MG63 (cell line): ENCODE measurements at regions not wholly inside any gene's neighbourhood (a gene's known extent, or its start where the extent isn't known, plus 50 kb on each side); places are given as distances from the start of the nearest gene placed in this dataset.

Experiments used
- DNase-seq: peaks from one replicate; pipeline ENCODE4 v3.0.0-alpha.2; 2020
- H3K27me3 ChIP-seq: fragments of 250-450 bp; sonication (Bioruptor Pico); 2 replicates; pipeline ENCODE4 v1.5.1; 2020; ENCODE audit warnings: mild to moderate bottlenecking, moderate library complexity
- H3K36me3 ChIP-seq: fragments of 250-450 bp; sonication (Bioruptor Pico); 2 replicates; pipeline ENCODE4 v1.5.1; 2020; ENCODE audit warnings: mild to moderate bottlenecking, moderate library complexity
- H3K4me3 ChIP-seq: fragments of 250-450 bp; sonication (Bioruptor Pico); 2 replicates; pipeline ENCODE4 v1.5.1; 2020; ENCODE audit warnings: mild to moderate bottlenecking, moderate library complexity
- H3K9me3 ChIP-seq: fragments of 250-450 bp; sonication (Bioruptor Pico); 2 replicates; pipeline ENCODE4 v1.5.1; 2020; ENCODE audit warnings: mild to moderate bottlenecking, moderate library complexity

GRCh38 chr13:106433066-106433465 lies 102.4 kb downstream of the EFNB2 start:
- no peak for DNase-seq
- H3K36me3 ChIP-seq = no peaks in the 10 kb centered on the region
- no peak overlapping the region for H3K4me3 ChIP-seq
- H3K27me3 ChIP-seq = no peaks in the 10 kb centered on the region
- H3K9me3 ChIP-seq = no peaks in the 10 kb centered on the region

- no peak for DNase-seq
- Histone ChIP-seq H3K4me3 (no peak overlapping the region), H3K36me3 (no peaks in the 10 kb centered on the region), H3K9me3 (no peaks in the 10 kb centered on the region), H3K27me3 (no peaks in the 10 kb centered on the region)
Measured at GRCh38 chr13:106432636-106433035, 102.8 kb downstream of the EFNB2 start.

- no peaks in the 10 kb centered on the region for H3K36me3 ChIP-seq
Measured at GRCh38 chr13:106426909-106427308, 108.6 kb downstream of the EFNB2 start.

GRCh38 chr13:106425661-106426060 lies 109.8 kb downstream of the EFNB2 start:
- H3K27me3 ChIP-seq = no peaks in the 10 kb centered on the region
- no peaks in the 10 kb centered on the region for H3K9me3 ChIP-seq
- DNase-seq = no peak
- no peak overlapping the region for H3K4me3 ChIP-seq
- H3K36me3 ChIP-seq = no peaks in the 10 kb centered on the region

More at GRCh38 chr13:106426909-106427308, 108.6 kb downstream of the EFNB2 start:
- H3K27me3 ChIP-seq = no peaks in the 10 kb centered on the region
- DNase-seq = no peak
- no peak overlapping the region for H3K4me3 ChIP-seq
- H3K9me3 ChIP-seq = no peaks in the 10 kb centered on the region

DNA sequence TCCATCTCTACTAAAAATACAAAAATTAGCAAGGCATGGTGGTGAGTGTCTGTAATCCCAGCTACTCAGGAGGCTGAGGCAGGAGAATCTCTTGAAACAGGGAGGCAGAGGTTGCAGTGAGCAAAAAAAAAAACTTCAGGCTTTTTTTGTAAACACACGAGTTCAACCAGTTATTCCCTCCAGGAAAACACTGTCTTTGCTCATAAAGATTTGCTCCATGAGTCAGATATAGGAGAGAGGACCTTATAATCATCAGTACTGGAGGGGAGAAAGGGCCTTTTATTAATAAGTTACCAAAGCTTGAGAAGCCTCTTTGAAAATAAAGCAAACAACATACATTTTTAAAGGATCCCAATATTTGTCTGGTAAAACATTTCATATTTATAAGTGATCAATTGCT lies 110.7 kb downstream of the EFNB2 start:
- H3K9me3 ChIP-seq = no peaks in the 10 kb centered on the region
- H3K36me3 ChIP-seq = no peaks in the 10 kb centered on the region
- no peaks in the 10 kb centered on the region for H3K27me3 ChIP-seq
- DNase-seq = no peak
- H3K4me3 ChIP-seq = no peak overlapping the region

GRCh38 chr13:106423530-106423929 lies 111.9 kb downstream of the EFNB2 start:
- Histone ChIP-seq H3K4me3 (no peak overlapping the region), H3K27me3 (no peaks in the 10 kb centered on the region), H3K9me3 (no peaks in the 10 kb centered on the region), H3K36me3 (no peaks in the 10 kb centered on the region)
- no peak for DNase-seq

GRCh38 chr13:106418556-106418955 lies 116.9 kb downstream of the EFNB2 start:
- H3K36me3 ChIP-seq = no peaks in the 10 kb centered on the region
- peak; percentile 60 for DNase-seq
- H3K9me3 ChIP-seq = no peaks in the 10 kb centered on the region
- no peaks in the 10 kb centered on the region; the same call in 1 of the 2 replicates for H3K27me3 ChIP-seq
- no peak overlapping the region for H3K4me3 ChIP-seq

GRCh38 chr13:106417467-106418110 lies 117.9 kb downstream of the EFNB2 start:
- H3K9me3 ChIP-seq = no peaks in the 10 kb centered on the region
- no peak for DNase-seq
- no peak overlapping the region for H3K4me3 ChIP-seq
- H3K27me3 ChIP-seq = no peaks in the 10 kb centered on the region; the same call in 1 of the 2 replicates
- H3K36me3 ChIP-seq = no peaks in the 10 kb centered on the region

- no peaks in the 10 kb centered on the region for H3K9me3 ChIP-seq
- DNase-seq = peak; percentile 5
- H3K27me3 ChIP-seq = no peaks in the 10 kb centered on the region; the same call in 1 of the 2 replicates
- no peak overlapping the region for H3K4me3 ChIP-seq
- H3K36me3 ChIP-seq = no peaks in the 10 kb centered on the region
Measured at GRCh38 chr13:106416645-106417044, 118.8 kb downstream of the EFNB2 start.

DNA sequence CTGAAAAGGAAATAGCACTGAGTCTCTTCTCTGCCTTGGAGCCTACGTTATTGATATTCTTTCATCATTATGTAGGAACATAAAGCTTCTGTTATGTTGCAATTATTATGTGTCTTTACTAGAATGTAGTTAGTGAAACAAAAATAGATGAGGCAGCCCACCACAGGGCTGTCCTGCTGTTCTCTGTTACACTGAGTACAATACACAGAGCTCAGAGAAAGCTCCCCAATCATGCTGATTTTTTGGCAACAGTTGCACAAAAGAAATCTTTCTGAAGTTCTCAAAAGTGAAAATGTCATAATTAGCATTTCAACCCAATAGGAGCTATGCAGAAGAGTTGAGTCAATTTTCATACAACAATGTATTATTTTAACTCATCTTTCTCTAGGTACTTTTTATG lies 119.5 kb downstream of the EFNB2 start:
- H3K36me3 ChIP-seq = no peaks in the 10 kb centered on the region
- DNase-seq = no peak
- no peaks in the 10 kb centered on the region for H3K9me3 ChIP-seq
- H3K4me3 ChIP-seq = no peak overlapping the region
- no peaks in the 10 kb centered on the region; the same call in 1 of the 2 replicates for H3K27me3 ChIP-seq

GRCh38 chr13:106415442-106415841 lies 120.0 kb downstream of the EFNB2 start:
- no peaks in the 10 kb centered on the region for H3K36me3 ChIP-seq
- H3K9me3 ChIP-seq = no peaks in the 10 kb centered on the region
- no peak overlapping the region for H3K4me3 ChIP-seq
- DNase-seq = no peak
- H3K27me3 ChIP-seq = no peaks in the 10 kb centered on the region; the same call in 1 of the 2 replicates

- Histone ChIP-seq H3K4me3 (no peak overlapping the region), H3K27me3 (no peaks in the 10 kb centered on the region), H3K36me3 (no peaks in the 10 kb centered on the region), H3K9me3 (no peaks in the 10 kb centered on the region)
- DNase-seq = no peak
Measured at GRCh38 chr13:106407338-106407737, 128.1 kb downstream of the EFNB2 start.

DNA sequence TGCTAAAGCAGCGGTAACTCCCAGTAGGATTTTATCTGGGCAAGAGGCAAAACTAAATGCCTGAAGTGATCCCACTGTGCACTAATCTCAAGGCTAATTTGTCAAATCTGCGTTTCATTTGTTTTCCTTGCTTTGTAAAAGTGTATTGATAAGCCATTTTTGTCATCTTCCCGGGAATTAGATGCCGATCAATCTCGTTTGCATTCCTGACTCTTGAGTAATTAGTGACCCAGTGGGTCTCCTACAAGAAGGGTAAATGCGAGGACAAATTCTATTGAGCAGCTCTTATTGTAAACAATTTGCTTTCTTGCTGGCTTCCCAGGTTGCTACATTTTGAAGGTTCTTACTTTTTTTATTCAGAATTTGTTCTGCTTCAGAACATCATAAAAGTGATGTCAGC lies 129.7 kb downstream of the EFNB2 start:
- H3K36me3 ChIP-seq = no peaks in the 10 kb centered on the region
- no peak overlapping the region for H3K4me3 ChIP-seq
- no peaks in the 10 kb centered on the region for H3K9me3 ChIP-seq
- H3K27me3 ChIP-seq = no peaks in the 10 kb centered on the region
- no peak for DNase-seq

GRCh38 chr13:106403280-106403679 lies 132.2 kb downstream of the EFNB2 start:
- DNase-seq = no peak
- no peaks in the 10 kb centered on the region for H3K36me3 ChIP-seq

DNA sequence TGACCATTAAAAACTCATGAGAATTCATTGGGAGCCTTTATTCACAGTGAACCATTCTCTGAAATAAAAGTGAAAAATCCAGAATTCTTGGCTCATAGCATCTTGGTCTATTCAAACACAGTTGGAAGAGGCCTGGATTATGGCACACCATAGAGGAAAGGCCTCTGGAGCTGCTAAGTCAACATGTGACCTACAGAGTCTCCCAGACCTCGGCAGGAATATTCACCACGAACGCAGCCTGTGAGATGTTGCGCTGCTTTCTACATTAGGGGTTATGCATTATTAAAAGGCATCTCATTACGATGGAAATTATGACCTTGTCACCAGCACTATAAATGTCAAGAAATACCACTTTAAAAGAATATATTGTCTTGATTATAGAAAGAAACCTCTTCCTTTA lies 132.6 kb downstream of the EFNB2 start:
- no peaks in the 10 kb centered on the region for H3K36me3 ChIP-seq
- no peak overlapping the region for H3K4me3 ChIP-seq
- DNase-seq = no peak
- no peaks in the 10 kb centered on the region for H3K9me3 ChIP-seq
- H3K27me3 ChIP-seq = no peaks in the 10 kb centered on the region

More at GRCh38 chr13:106403280-106403679, 132.2 kb downstream of the EFNB2 start:
- no peaks in the 10 kb centered on the region for H3K27me3 ChIP-seq
- H3K4me3 ChIP-seq = no peak overlapping the region
- H3K9me3 ChIP-seq = no peaks in the 10 kb centered on the region

GRCh38 chr13:106401081-106401480 lies 134.4 kb downstream of the EFNB2 start:
- H3K36me3 ChIP-seq = no peaks in the 10 kb centered on the region
- H3K4me3 ChIP-seq = no peak overlapping the region
- no peaks in the 10 kb centered on the region for H3K27me3 ChIP-seq
- no peak for DNase-seq
- no peaks in the 10 kb centered on the region for H3K9me3 ChIP-seq

DNA sequence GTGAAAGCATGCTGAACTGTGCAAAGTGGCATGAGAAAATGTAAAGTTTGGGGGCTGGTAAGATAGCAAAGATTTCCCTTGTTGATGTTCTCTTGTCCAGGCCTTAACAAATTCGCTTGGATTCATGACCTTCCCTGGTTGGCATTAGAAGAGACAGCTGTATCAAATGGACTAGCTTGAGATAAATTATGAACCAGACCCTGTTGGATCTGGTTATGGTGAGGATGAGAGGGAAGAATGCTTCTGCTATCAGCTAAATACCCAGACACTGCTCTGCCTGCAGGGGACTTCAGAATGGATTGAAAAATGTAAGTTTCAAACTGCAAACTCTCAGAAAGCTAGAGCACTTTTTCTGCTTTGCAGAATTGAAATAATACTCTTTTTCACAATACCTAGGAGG lies 135.2 kb downstream of the EFNB2 start:
- no peaks in the 10 kb centered on the region for H3K27me3 ChIP-seq
- no peaks in the 10 kb centered on the region for H3K36me3 ChIP-seq
- no peak overlapping the region for H3K4me3 ChIP-seq
- H3K9me3 ChIP-seq = no peaks in the 10 kb centered on the region
- no peak for DNase-seq

DNA sequence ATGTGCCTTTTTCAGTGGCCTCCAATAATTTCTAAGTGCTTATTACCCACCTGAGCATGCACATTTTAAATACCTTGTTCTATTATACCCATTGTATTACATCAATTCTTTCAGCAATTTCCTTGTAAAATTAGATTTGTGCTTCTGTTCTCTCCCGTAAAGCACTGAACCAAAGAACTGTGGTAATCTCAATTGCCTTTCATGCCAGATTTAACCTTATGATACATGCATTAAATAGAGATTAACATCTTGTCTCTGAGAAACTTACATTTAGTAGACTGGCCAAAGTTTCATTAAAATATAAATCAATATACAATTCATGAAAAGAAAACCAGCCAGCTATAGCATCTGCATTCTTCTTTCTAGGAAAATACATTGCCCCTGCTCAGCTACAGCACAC lies 137.2 kb downstream of the EFNB2 start:
- no peaks in the 10 kb centered on the region for H3K27me3 ChIP-seq
- H3K9me3 ChIP-seq = no peaks in the 10 kb centered on the region
- H3K4me3 ChIP-seq = no peak overlapping the region
- DNase-seq = no peak
- H3K36me3 ChIP-seq = no peaks in the 10 kb centered on the region
